ENCODE measurements at regions not wholly inside any gene's neighbourhood (a gene's known extent, or its start where the extent isn't known, plus 50 kb on each side); places are given as distances from the start of the nearest gene placed in this dataset.
A peak's percentile ranks its signal among the peaks of the same experiment; 100 is the strongest.

- ATAC-seq: no peak
- Histone ChIP-seq H3K36me3 (no peaks in the 10 kb centered on the region), H3K27me3 (no peaks in the 10 kb centered on the region), H3K4me3 (no peak overlapping the region), H3K9me3 (no peaks in the 10 kb centered on the region), H3K4me1 (peaks cover 0 to 31% (median 0%) of the 10 kb centered on the region in 9 donors), H3K27ac (no peak overlapping the region)
- WGBS, 2 donors: 88 to 90% methylated on average over 18 of the region's 18 CpGs
- intact Hi-C loops (cut with DNase I): no loop called here
- DNase-seq: no peak
- TF ChIP-seq CTCF (IDR thresholded peaks at IDR 0.05): no peak
Observed at GRCh38 chr5:171697221-171698102, 88.2 kb upstream of the SMIM23 start.

- no peaks in the 10 kb centered on the region for H3K9me3 ChIP-seq
- WGBS, 2 donors: 44 to 51% methylated on average over 2 of the region's 2 CpGs
- H3K4me3 ChIP-seq: no peak overlapping the region
- H3K27ac ChIP-seq: peak overlapping the region in 5 of 10 donors; percentile 55 to 81 (median 65)
- DNase-seq (no peak), ATAC-seq (no peak)
- TF ChIP-seq CTCF (IDR thresholded peaks at IDR 0.05): no peak
- H3K36me3 ChIP-seq: no peaks in the 10 kb centered on the region
- H3K27me3 ChIP-seq: no peaks in the 10 kb centered on the region
- intact Hi-C loops (cut with DNase I): no loop called here
- H3K4me1 ChIP-seq: peaks cover 0 to 23% (median 0%) of the 10 kb centered on the region in 9 donors
Observed at GRCh38 chr5:171700318-171700912, 85.2 kb upstream of the SMIM23 start.

- Histone ChIP-seq H3K27ac (peak overlapping the region in 6 of 10 donors; percentile 3 to 81 (median 62)), H3K36me3 (no peaks in the 10 kb centered on the region), H3K9me3 (no peaks in the 10 kb centered on the region), H3K4me1 (peaks cover 0 to 23% (median 0%) of the 10 kb centered on the region in 9 donors), H3K27me3 (no peaks in the 10 kb centered on the region), H3K4me3 (no peak overlapping the region)
- peak; percentile 74 to 92 (median 80) for ATAC-seq
- DNase-seq: peak in 1 of 2 donors; percentile 41
- intact Hi-C loops (cut with DNase I): no loop called here
- 46 to 66% methylated on average over 10 of the region's 10 CpGs for WGBS, 2 donors
- no peak for TF ChIP-seq CTCF (IDR thresholded peaks at IDR 0.05)
Observed at GRCh38 chr5:171701100-171701541, 84.5 kb upstream of the SMIM23 start.

- Histone ChIP-seq H3K9me3 (no peaks in the 10 kb centered on the region), H3K27me3 (no peaks in the 10 kb centered on the region), H3K27ac (peak overlapping the region in 4 of 10 donors; percentile 55 to 69 (median 62)), H3K4me1 (peaks cover 0 to 23% (median 0%) of the 10 kb centered on the region in 9 donors), H3K36me3 (no peaks in the 10 kb centered on the region), H3K4me3 (no peak overlapping the region)
- intact Hi-C loops (cut with DNase I): no loop called here
- TF ChIP-seq CTCF (IDR thresholded peaks at IDR 0.05): no peak
- ATAC-seq: peak in 1 of 8 donors; percentile 22
- 74 to 84% methylated on average over 13 of the region's 13 CpGs for WGBS, 2 donors
- DNase-seq: no peak
Observed at GRCh38 chr5:171702135-171702770, 83.4 kb upstream of the SMIM23 start.
